ENCODE measurements at regions not wholly inside any gene's neighbourhood (a gene's known extent, or its start where the extent isn't known, plus 50 kb on each side); places are given as distances from the start of the nearest gene placed in this dataset.

- ChIA-PET CTCF (no interaction called here), POLR2A (no interaction called here)
- ATAC-seq = no peak
- H3K27ac Mint-ChIP-seq = no peak overlapping the region
- H3K36me3 Mint-ChIP-seq = no peaks in the 10 kb centered on the region
- H3K4me3 Mint-ChIP-seq = no peak overlapping the region
- no peaks in the 10 kb centered on the region for H3K27me3 Mint-ChIP-seq (ENCODE audit: low read depth)
- DNase-seq (ENCODE audit: low spot score) = no peak
- no peaks in the 10 kb centered on the region for H3K9me3 Mint-ChIP-seq
- peaks cover 4% of the 10 kb centered on the region; the same call in 1 of the 2 replicates for H3K4me1 Mint-ChIP-seq
- TF ChIP-seq NR3C1 (CRISPR knock-in tag; conservative IDR thresholded peaks at IDR 0.05; ENCODE audit: low read depth) (no peak), PREB (CRISPR knock-in tag; IDR thresholded peaks at IDR 0.05; ENCODE audit: borderline replicate concordance) (no peak), ATF2 (CRISPR knock-in tag; IDR thresholded peaks at IDR 0.05; ENCODE audit: borderline replicate concordance, low read depth) (no peak), TCF7 (CRISPR knock-in tag; IDR thresholded peaks at IDR 0.05; ENCODE audit: low read depth) (no peak), ZMAT4 (CRISPR knock-in tag; IDR thresholded peaks at IDR 0.05) (no peak), CDX4 (CRISPR knock-in tag; IDR thresholded peaks at IDR 0.05; ENCODE audit: borderline replicate concordance) (no peak), GTF2I (CRISPR knock-in tag; conservative IDR thresholded peaks at IDR 0.05) (no peak), USF2 (CRISPR knock-in tag; IDR thresholded peaks at IDR 0.05) (no peak), ERG (CRISPR knock-in tag; IDR thresholded peaks at IDR 0.05) (no peak), CTCF (IDR thresholded peaks at IDR 0.05) (no peak), ZNF263 (CRISPR knock-in tag; IDR thresholded peaks at IDR 0.05; ENCODE audit: low read depth) (no peak), SMAD4 (CRISPR knock-in tag; IDR thresholded peaks at IDR 0.05) (no peak), MYBL2 (CRISPR knock-in tag; IDR thresholded peaks at IDR 0.05) (no peak), ZBTB43 (CRISPR knock-in tag; IDR thresholded peaks at IDR 0.05) (no peak), ZNF317 (CRISPR knock-in tag; IDR thresholded peaks at IDR 0.05; ENCODE audit: borderline replicate concordance, low read depth) (no peak), PRRX2 (CRISPR knock-in tag; IDR thresholded peaks at IDR 0.05) (no peak), RORB (CRISPR knock-in tag; IDR thresholded peaks at IDR 0.05) (no peak)
Measured at GRCh38 chr9:99421369-99421768, 199.3 kb downstream of the SEC61B start.

- Mint-ChIP-seq H3K36me3 (no peaks in the 10 kb centered on the region), H3K9me3 (peaks cover 5% of the 10 kb centered on the region; the same call in 1 of the 2 replicates), H3K27me3 (ENCODE audit: low read depth) (no peaks in the 10 kb centered on the region), H3K4me3 (no peak overlapping the region), H3K4me1 (no peaks in the 10 kb centered on the region; the same call in 1 of the 2 replicates), H3K27ac (no peak overlapping the region)
- DNase-seq (ENCODE audit: low spot score) (no peak), ATAC-seq (no peak)
- CTCF ChIA-PET = no interaction called here
- POLR2A ChIA-PET = no interaction called here
- TF ChIP-seq ARID4B (CRISPR knock-in tag; IDR thresholded peaks at IDR 0.05; ENCODE audit: borderline replicate concordance) = no peak
- TF ChIP-seq SP1 (CRISPR knock-in tag; conservative IDR thresholded peaks at IDR 0.05) = no peak
- no peak for TF ChIP-seq ZNF317 (CRISPR knock-in tag; IDR thresholded peaks at IDR 0.05; ENCODE audit: borderline replicate concordance, low read depth)
- no peak for TF ChIP-seq CREM (CRISPR knock-in tag; IDR thresholded peaks at IDR 0.05)
- TF ChIP-seq MLX (CRISPR knock-in tag; IDR thresholded peaks at IDR 0.05) = no peak
Measured at GRCh38 chr9:99425124-99425523, 203.0 kb downstream of the SEC61B start.

Measured in WTC11 (cell line).